NB4 (cell line): ENCODE measurements at regions not wholly inside any gene's neighbourhood (a gene's known extent, or its start where the extent isn't known, plus 50 kb on each side); places are given as distances from the start of the nearest gene placed in this dataset.
"Not testable (repeated sequence)": the region's sequence is repeated elsewhere in the genome, so short reads cannot be mapped to it uniquely, and the experiment has no call there.

Experiments used
- TF ChIP-seq, protein P1 (sequence below): IDR thresholded peaks from one replicate; pipeline ENCODE4 v1.5.1; 2012; ENCODE audit warnings: low read depth, low read length
- TF ChIP-seq, protein P2 (sequence below): IDR thresholded peaks from 2 replicates; pipeline ENCODE4 v1.6.1; 2011; ENCODE audit warnings: low read depth, low read length

DNA sequence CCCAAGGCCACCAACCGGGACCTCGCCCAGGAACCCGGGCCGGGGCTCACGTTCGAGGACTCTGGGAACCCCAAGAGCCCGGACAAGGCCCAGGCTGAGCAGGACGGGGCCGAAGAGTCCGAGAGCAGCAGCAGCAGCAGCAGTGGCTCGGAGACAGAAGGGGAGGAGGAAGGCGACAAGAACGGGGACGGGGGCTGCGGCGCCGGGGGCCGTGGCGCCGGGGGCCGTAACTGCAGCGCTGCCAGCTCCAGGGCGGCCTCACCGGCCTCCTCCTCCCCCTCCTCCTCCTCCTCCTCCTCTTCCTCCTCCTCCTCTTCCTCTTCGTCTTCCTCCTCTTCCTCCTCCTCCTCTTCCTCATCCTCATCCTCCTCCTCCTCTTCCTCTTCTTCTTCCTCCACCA lies 128.4 kb downstream of the ZNF479 start:
- TF ChIP-seq, protein P1, sequence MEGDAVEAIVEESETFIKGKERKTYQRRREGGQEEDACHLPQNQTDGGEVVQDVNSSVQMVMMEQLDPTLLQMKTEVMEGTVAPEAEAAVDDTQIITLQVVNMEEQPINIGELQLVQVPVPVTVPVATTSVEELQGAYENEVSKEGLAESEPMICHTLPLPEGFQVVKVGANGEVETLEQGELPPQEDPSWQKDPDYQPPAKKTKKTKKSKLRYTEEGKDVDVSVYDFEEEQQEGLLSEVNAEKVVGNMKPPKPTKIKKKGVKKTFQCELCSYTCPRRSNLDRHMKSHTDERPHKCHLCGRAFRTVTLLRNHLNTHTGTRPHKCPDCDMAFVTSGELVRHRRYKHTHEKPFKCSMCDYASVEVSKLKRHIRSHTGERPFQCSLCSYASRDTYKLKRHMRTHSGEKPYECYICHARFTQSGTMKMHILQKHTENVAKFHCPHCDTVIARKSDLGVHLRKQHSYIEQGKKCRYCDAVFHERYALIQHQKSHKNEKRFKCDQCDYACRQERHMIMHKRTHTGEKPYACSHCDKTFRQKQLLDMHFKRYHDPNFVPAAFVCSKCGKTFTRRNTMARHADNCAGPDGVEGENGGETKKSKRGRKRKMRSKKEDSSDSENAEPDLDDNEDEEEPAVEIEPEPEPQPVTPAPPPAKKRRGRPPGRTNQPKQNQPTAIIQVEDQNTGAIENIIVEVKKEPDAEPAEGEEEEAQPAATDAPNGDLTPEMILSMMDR = not testable (repeated sequence)
- TF ChIP-seq, protein P2, sequence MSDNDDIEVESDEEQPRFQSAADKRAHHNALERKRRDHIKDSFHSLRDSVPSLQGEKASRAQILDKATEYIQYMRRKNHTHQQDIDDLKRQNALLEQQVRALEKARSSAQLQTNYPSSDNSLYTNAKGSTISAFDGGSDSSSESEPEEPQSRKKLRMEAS = not testable (repeated sequence)
